ENCODE measurements at regions not wholly inside any gene's neighbourhood (a gene's known extent, or its start where the extent isn't known, plus 50 kb on each side); places are given as distances from the start of the nearest gene placed in this dataset.
A peak's percentile ranks its signal among the peaks of the same experiment; 100 is the strongest.

GRCh38 chr6:90759664-90760063, 172.8 kb upstream of the MAP3K7 start:
- CTCF ChIA-PET: no interaction called here
- no peak for TF ChIP-seq CTCF (conservative IDR thresholded peaks at IDR 0.05; ENCODE audit: low read depth)
- H3K27ac ChIP-seq: no peak overlapping the region
- POLR2A ChIA-PET (ENCODE audit: low non-redundant PET): no interaction called here
- no peak for DNase-seq (ENCODE audit: low spot score)

- H3K27ac ChIP-seq: no peak overlapping the region
- POLR2A ChIA-PET (ENCODE audit: low non-redundant PET): no interaction called here
- DNase-seq (ENCODE audit: low spot score): peak; percentile 4
- CTCF ChIA-PET: interaction anchor here (0.6 to 0.7 kb wide), 2 partner anchors 101 to 210 kb away, joined by 3 to 5 read pairs; no protein-coding TSS in a partner anchor
- no peak for TF ChIP-seq CTCF (conservative IDR thresholded peaks at IDR 0.05; ENCODE audit: low read depth)
Measured at GRCh38 chr6:90758741-90759140, 171.9 kb upstream of the MAP3K7 start.

- TF ChIP-seq CTCF (conservative IDR thresholded peaks at IDR 0.05; ENCODE audit: low read depth): no peak
- DNase-seq (ENCODE audit: low spot score): no peak
- ChIA-PET POLR2A (ENCODE audit: low non-redundant PET) (no interaction called here), CTCF (interaction anchor here (0.6 kb wide), 1 partner anchor 1675 kb away, joined by 5 read pairs; no protein-coding TSS in a partner anchor)
- no peak overlapping the region for H3K27ac ChIP-seq
Measured at GRCh38 chr6:90753820-90754643, 167.2 kb upstream of the MAP3K7 start.

GRCh38 chr6:90739802-90740201, 152.9 kb upstream of the MAP3K7 start:
- no peak for DNase-seq (ENCODE audit: low spot score)
- TF ChIP-seq CTCF (conservative IDR thresholded peaks at IDR 0.05; ENCODE audit: low read depth): no peak
- CTCF ChIA-PET: interaction anchor here (0.6 kb wide), 1 partner anchor 120 kb away, joined by 3 read pairs; no protein-coding TSS in a partner anchor

GRCh38 chr6:90739339-90739738, 152.5 kb upstream of the MAP3K7 start:
- CTCF ChIA-PET: interaction anchor here (0.6 kb wide), 1 partner anchor 121 kb away, joined by 3 read pairs; no protein-coding TSS in a partner anchor
- no peak for TF ChIP-seq CTCF (conservative IDR thresholded peaks at IDR 0.05; ENCODE audit: low read depth)
- POLR2A ChIA-PET (ENCODE audit: low non-redundant PET): no interaction called here
- DNase-seq (ENCODE audit: low spot score): no peak
- H3K27ac ChIP-seq: no peak overlapping the region

More at GRCh38 chr6:90739802-90740201, 152.9 kb upstream of the MAP3K7 start:
- POLR2A ChIA-PET (ENCODE audit: low non-redundant PET): no interaction called here
- no peak overlapping the region for H3K27ac ChIP-seq

- H3K27ac ChIP-seq: no peak overlapping the region
- POLR2A ChIA-PET (ENCODE audit: low non-redundant PET): no interaction called here
- CTCF ChIA-PET: no interaction called here
- peak; percentile 13 for DNase-seq (ENCODE audit: low spot score)
- no peak for TF ChIP-seq CTCF (conservative IDR thresholded peaks at IDR 0.05; ENCODE audit: low read depth)
Measured at GRCh38 chr6:90730151-90730673, 143.3 kb upstream of the MAP3K7 start.
